OCI-LY7 (cell line): ENCODE measurements at regions not wholly inside any gene's neighbourhood (a gene's known extent, or its start where the extent isn't known, plus 50 kb on each side); places are given as distances from the start of the nearest gene placed in this dataset.

Experiments
- BruUV-seq: library from RNA; stranded (reverse); fragments of 400-500 nt; replicated peaks from 2 replicates; lab custom pipeline; 2021; lab: Mats Ljungman, UMichigan
- CTCF ChIA-PET: fragments of 300-600 bp; sonication (Branson Sonifier 250); formaldehyde crosslinking; loops from one replicate; lab custom pipeline; 2022; ENCODE audit warnings: antibody characterized with exemption; ENCODE audit not compliant: unreplicated experiment; lab: Charles Lee
- POLR2A ChIA-PET: fragments of 300-600 bp; sonication (Branson Sonifier 250); formaldehyde crosslinking; loops from one replicate; lab custom pipeline; 2022; ENCODE audit warnings: antibody characterized with exemption; lab: Charles Lee
- DNase-seq: peaks from one replicate; pipeline ENCODE4 v3.0.0-alpha.2; 2015; ENCODE audit warnings: low spot score
- H2AFZ ChIP-seq: fragments of 200-600 bp; sonication (generic), shearing (Covaris generic); 2 replicates; pipeline ENCODE4 v1.6.1; 2014; ENCODE audit warnings: mild to moderate bottlenecking, antibody characterized with exemption, low read length, moderate library complexity
- H3K27ac ChIP-seq: fragments of 200-600 bp; sonication (generic); 2 replicates; pipeline ENCODE4 v1.5.1; 2014; ENCODE audit warnings: mixed run types, low read depth, mild to moderate bottlenecking, moderate library complexity, low read length, inconsistent platforms; ENCODE audit not compliant: poor library complexity, severe bottlenecking
- H3K36me3 ChIP-seq: fragments of 200-600 bp; sonication (generic); 2 replicates; pipeline ENCODE4 v1.6.1; 2014; ENCODE audit warnings: mild to moderate bottlenecking, antibody characterized with exemption, low read length, moderate library complexity, mixed read lengths; ENCODE audit not compliant: insufficient read depth
- H3K4me1 ChIP-seq: fragments of 200-600 bp; sonication (generic); 2 replicates; pipeline ENCODE4 v1.5.1; 2014; ENCODE audit warnings: mild to moderate bottlenecking, low read length; ENCODE audit not compliant: insufficient read depth, poor library complexity, severe bottlenecking
- H3K4me2 ChIP-seq: fragments of 200-600 bp; sonication (generic); 2 replicates; pipeline ENCODE4 v1.6.1; 2014; ENCODE audit warnings: mild to moderate bottlenecking, low read length
- H3K4me3 ChIP-seq: fragments of 200-600 bp; sonication (generic); 2 replicates; pipeline ENCODE4 v1.5.1; 2014; ENCODE audit warnings: mild to moderate bottlenecking, low read depth, low read length; ENCODE audit not compliant: poor library complexity, severe bottlenecking
- H3K79me2 ChIP-seq: fragments of 200-600 bp; sonication (generic); 2 replicates; pipeline ENCODE4 v1.6.1; 2016; ENCODE audit warnings: low read depth, mild to moderate bottlenecking, low read length, moderate library complexity, mixed read lengths; ENCODE audit not compliant: insufficient read depth
- H3K9me2 ChIP-seq: fragments of 200-600 bp; sonication (generic); 2 replicates; pipeline ENCODE4 v1.6.1; 2016; ENCODE audit warnings: mild to moderate bottlenecking, low read length, mixed read lengths; ENCODE audit not compliant: insufficient read depth
- H3K9me3 ChIP-seq: fragments of 200-600 bp; sonication (generic); 2 replicates; pipeline ENCODE4 v1.6.1; 2014; ENCODE audit warnings: mild to moderate bottlenecking, mixed run types, low read length, mixed read lengths
- H4K20me1 ChIP-seq: fragments of 200-600 bp; sonication (generic); 2 replicates; pipeline ENCODE4 v1.6.1; 2014; ENCODE audit warnings: mild to moderate bottlenecking, antibody characterized with exemption, low read length, moderate library complexity, mixed read lengths; ENCODE audit not compliant: insufficient read depth
- EZH2phosphoT487 ChIP-seq: fragments of 200-600 bp; sonication (generic); IDR thresholded peaks from 2 replicates; pipeline ENCODE4 v1.6.1; 2018; ENCODE audit warnings: low read depth, borderline replicate concordance, mild to moderate bottlenecking, mixed run types, antibody characterized with exemption, low read length, moderate library complexity, mixed read lengths
- intact Hi-C: fragments of 100-400 bp; cut with micrococcal nuclease; formaldehyde crosslinking; loops from one replicate; pipeline ENCODE4 v1.10.0; 2022; ENCODE audit not compliant: unreplicated experiment
- TF ChIP-seq, protein P1 (sequence below): fragments of 200-600 bp; sonication (generic); conservative IDR thresholded peaks from 2 replicates; pipeline ENCODE4 v1.5.1; 2014; ENCODE audit warnings: mild to moderate bottlenecking, antibody characterized with exemption, low read length, moderate library complexity, mixed read lengths

DNA sequence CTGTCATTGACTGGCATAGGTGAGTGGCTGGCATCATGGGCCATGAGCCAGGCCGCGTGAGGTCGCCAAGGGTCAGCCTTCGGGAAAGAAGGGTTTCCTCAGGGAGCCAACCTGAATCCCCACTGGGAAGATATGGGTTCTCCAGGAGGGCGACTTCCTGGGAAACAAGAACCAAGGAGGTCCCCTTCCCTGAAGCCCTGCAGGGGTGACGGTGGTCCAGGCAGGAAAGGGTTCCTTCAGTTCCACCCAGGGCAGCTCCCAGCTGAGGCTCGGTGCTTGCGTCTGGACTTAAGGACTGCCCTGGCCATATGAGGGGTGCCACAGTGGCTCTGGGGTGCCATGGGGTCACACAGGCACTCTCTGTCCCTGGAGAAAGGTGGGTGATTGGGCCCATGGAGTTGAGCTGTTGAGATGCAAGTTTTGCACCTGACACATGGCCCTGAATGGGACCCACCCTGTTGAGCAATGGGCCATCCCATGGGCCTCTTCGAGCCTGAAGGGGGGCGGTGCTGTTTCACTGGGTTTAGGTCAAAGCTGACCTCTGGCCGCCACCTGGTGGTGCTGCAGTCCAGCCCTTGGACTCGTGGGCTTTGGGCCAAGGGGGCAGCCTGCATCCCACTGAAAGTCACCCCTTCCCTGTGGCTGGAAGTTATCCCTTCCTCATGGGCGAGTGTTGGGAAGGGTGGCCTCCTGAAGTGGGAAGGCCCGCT is 228.1 kb downstream of the SNRPN start:
- Histone ChIP-seq H3K4me2 (no peak overlapping the region), H3K27ac (no peak overlapping the region), H3K4me1 (no peaks in the 10 kb centered on the region), H4K20me1 (no peaks in the 10 kb centered on the region), H3K79me2 (no peaks in the 10 kb centered on the region), H3K4me3 (no peak overlapping the region), H3K9me3 (no peaks in the 10 kb centered on the region), H2AFZ (no peak overlapping the region), H3K9me2 (no peaks in the 10 kb centered on the region), H3K36me3 (no peaks in the 10 kb centered on the region)
- no TSS peak for BruUV-seq
- DNase-seq: no peak
- intact Hi-C loops: no loop called here
- TF ChIP-seq EZH2phosphoT487: no peak
- TF ChIP-seq, protein P1, sequence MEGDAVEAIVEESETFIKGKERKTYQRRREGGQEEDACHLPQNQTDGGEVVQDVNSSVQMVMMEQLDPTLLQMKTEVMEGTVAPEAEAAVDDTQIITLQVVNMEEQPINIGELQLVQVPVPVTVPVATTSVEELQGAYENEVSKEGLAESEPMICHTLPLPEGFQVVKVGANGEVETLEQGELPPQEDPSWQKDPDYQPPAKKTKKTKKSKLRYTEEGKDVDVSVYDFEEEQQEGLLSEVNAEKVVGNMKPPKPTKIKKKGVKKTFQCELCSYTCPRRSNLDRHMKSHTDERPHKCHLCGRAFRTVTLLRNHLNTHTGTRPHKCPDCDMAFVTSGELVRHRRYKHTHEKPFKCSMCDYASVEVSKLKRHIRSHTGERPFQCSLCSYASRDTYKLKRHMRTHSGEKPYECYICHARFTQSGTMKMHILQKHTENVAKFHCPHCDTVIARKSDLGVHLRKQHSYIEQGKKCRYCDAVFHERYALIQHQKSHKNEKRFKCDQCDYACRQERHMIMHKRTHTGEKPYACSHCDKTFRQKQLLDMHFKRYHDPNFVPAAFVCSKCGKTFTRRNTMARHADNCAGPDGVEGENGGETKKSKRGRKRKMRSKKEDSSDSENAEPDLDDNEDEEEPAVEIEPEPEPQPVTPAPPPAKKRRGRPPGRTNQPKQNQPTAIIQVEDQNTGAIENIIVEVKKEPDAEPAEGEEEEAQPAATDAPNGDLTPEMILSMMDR: no peak
- ChIA-PET CTCF (no interaction called here), POLR2A (no interaction called here)

DNA sequence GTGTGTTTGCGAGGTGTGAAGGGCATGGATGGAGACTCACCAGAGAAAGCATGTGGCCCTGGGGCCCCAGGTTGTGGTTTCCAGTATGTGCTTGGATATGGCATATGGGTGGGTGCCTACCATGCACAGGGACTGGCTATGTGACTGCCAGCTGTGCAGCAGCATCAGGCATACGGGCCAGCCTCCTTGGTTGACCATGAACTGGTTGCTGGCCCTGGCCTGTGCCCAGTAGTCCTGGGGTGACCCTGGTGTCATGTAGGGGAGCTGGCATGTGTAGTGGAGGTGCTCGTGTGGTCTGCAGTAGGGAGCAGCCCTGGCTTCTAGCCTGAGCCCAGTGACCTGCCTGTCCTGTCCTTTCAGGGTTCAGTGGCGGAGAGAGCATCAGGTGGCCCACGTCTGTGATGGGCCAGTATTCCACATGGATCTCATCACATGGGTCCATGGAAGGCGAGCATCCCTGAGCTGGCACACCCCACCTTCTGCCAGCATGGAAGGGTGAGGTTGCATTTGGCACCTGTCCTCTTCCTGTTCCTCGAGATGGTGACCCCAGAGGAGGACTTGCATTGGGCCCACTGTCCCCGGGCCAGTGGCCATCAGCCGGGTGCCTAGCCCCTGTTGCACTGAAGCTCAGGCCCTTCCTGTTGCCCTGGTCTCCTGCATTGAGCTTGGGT is 228.9 kb downstream of the SNRPN start:
- intact Hi-C loops: no loop called here
- no peaks in the 10 kb centered on the region for H3K36me3 ChIP-seq
- DNase-seq: no peak
- no peak overlapping the region for H3K4me3 ChIP-seq
- ChIA-PET POLR2A (no interaction called here), CTCF (no interaction called here)
- no peaks in the 10 kb centered on the region for H3K9me2 ChIP-seq
- H4K20me1 ChIP-seq: no peaks in the 10 kb centered on the region
- TF ChIP-seq, protein P1: no peak
- TF ChIP-seq EZH2phosphoT487: no peak
- H3K4me1 ChIP-seq: no peaks in the 10 kb centered on the region
- no peak overlapping the region for H3K4me2 ChIP-seq
- H2AFZ ChIP-seq: no peak overlapping the region
- H3K79me2 ChIP-seq: no peaks in the 10 kb centered on the region
- no peaks in the 10 kb centered on the region for H3K9me3 ChIP-seq
- no peak overlapping the region for H3K27ac ChIP-seq
- no TSS peak for BruUV-seq
